Tibial artery (tissue), 4 donors: ENCODE measurements at regions not wholly inside any gene's neighbourhood (a gene's known extent, or its start where the extent isn't known, plus 50 kb on each side); places are given as distances from the start of the nearest gene placed in this dataset.

Experiments
- DNase-seq, 2 donors: peaks; one replicate each; pipeline ENCODE4 v3.0.0-alpha.2; 2019
- H3K27ac ChIP-seq, 2 donors: fragments of 200-600 bp; sonication (generic) in 1 of 2; 1 replicate in 1 of 2; 2 replicates in 1 of 2; pipeline ENCODE4 v1.5.1; 2018 to 2019; ENCODE audit warnings: mild to moderate bottlenecking in 1 of 2
- H3K27me3 ChIP-seq, 2 donors: fragments of 200-600 bp; sonication (generic) in 1 of 2; one replicate each; pipeline versions ENCODE4 v1.5.1 to v1.6.0; 2016 to 2019
- H3K36me3 ChIP-seq, 3 donors: fragments of 200-600 bp; sonication (generic) in 2 of 3; one replicate each; pipeline ENCODE4 v1.5.1; 2016 to 2019; ENCODE audit warnings: mild to moderate bottlenecking in 2 of 3
- H3K4me1 ChIP-seq, 4 donors: fragments of 200-600 bp; sonication (generic) in 2 of 4; 1 replicate in 3 of 4; 2 replicates in 1 of 4; pipeline ENCODE4 v1.5.1; 2016 to 2019
- H3K4me3 ChIP-seq, 2 donors: fragments of 200-600 bp; sonication (generic) in 1 of 2; 1 replicate in 1 of 2; 2 replicates in 1 of 2; pipeline ENCODE4 v1.5.1; 2018 to 2019; ENCODE audit warnings: mild to moderate bottlenecking in 2 of 2
- H3K9me3 ChIP-seq, 3 donors: fragments of 200-600 bp; sonication (generic) in 1 of 3; one replicate each; pipeline ENCODE4 v1.5.1; 2016 to 2019
- intact Hi-C: fragments of 100-400 bp; cut with DNase I; formaldehyde crosslinking; loops from one replicate; pipeline ENCODE4 v1.15.0; 2023; ENCODE audit warnings: low total_unique reads
- TF ChIP-seq, protein P1 (sequence below), 2 experiments: fragments of 200-600 bp in 1 of 2; fragments of 450-650 bp in 1 of 2; IDR thresholded peaks; one replicate each; pipeline ENCODE4 v1.5.1; 2017 to 2019; ENCODE audit warnings: antibody characterized with exemption in 2 of 2, mild to moderate bottlenecking in 1 of 2, moderate library complexity in 1 of 2

GRCh38 chr2:45089554-45090261 is 80.5 kb upstream of the SIX2 start:
- TF ChIP-seq, protein P1, sequence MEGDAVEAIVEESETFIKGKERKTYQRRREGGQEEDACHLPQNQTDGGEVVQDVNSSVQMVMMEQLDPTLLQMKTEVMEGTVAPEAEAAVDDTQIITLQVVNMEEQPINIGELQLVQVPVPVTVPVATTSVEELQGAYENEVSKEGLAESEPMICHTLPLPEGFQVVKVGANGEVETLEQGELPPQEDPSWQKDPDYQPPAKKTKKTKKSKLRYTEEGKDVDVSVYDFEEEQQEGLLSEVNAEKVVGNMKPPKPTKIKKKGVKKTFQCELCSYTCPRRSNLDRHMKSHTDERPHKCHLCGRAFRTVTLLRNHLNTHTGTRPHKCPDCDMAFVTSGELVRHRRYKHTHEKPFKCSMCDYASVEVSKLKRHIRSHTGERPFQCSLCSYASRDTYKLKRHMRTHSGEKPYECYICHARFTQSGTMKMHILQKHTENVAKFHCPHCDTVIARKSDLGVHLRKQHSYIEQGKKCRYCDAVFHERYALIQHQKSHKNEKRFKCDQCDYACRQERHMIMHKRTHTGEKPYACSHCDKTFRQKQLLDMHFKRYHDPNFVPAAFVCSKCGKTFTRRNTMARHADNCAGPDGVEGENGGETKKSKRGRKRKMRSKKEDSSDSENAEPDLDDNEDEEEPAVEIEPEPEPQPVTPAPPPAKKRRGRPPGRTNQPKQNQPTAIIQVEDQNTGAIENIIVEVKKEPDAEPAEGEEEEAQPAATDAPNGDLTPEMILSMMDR (IDR thresholded peaks at IDR 0.05) = no peak

DNA sequence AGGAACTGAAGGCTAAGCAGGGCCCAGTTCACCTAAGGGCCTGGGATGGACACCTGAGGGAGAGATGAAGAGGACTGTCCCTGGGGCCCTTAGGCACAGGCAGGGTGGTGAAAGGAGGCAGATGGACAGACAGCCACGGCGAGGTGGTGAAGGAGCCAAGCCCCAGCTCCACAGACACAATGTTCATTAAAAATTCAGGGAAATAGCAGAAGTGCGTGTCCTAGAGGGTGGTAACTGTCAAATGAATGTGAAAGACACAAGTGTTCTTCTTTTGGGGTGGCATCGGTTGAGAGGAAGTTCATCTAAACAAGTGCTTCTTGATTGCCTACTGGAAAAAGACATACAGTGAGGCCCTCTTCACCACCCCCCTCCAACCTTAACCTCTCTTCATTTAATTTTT is 76.2 kb upstream of the SIX2 start:
- Histone ChIP-seq H3K36me3 (no peaks in the 10 kb centered on the region), H3K4me1 (no peaks in the 10 kb centered on the region), H3K9me3 (no peaks in the 10 kb centered on the region), H3K27ac (no peak overlapping the region), H3K27me3 (no peaks in the 10 kb centered on the region), H3K4me3 (no peak overlapping the region)
- intact Hi-C loops = no loop called here
- TF ChIP-seq, protein P1 (IDR thresholded peaks at IDR 0.05) = no peak
- no peak for DNase-seq

More at GRCh38 chr2:45089554-45090261, 80.5 kb upstream of the SIX2 start:
- H3K4me3 ChIP-seq = no peak overlapping the region
- DNase-seq = no peak
- peaks cover 0 to 7% of the 10 kb centered on the region in 2 donors for H3K27me3 ChIP-seq
- H3K9me3 ChIP-seq = no peaks in the 10 kb centered on the region
- H3K27ac ChIP-seq = no peak overlapping the region
- no peaks in the 10 kb centered on the region for H3K36me3 ChIP-seq
- H3K4me1 ChIP-seq = no peaks in the 10 kb centered on the region
- intact Hi-C loops = no loop called here

DNA sequence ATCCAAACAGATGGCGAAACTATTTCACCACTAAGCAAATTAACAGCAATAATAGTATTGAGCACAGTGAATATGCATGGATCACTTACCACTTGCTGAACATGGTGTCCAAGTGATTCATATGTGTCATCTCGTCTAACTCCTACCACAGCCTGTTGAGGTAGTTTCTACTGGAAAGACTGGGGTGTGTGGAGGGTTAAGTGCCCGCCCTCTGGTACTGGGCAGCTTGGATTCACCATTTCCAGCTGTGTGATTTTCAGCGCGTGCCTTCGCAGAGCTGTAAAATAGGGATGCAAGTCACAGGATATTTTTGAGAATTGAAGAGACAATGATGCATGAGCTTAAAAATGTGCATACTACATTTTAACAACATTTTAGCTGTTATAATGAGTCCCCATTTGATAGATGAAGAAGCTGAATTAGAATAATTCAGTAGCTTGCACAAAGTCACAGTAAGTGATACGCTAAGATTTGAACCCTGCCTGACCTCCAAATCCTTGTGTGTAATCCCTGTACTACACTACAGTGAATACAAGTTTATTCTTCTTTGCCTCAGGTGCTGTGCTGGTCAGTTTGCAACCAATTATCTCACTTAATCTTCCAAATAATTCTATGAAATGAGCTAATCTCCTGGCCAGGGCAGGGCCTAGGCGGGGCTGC is 75.2 kb upstream of the SIX2 start:
- Histone ChIP-seq H3K4me1 (no peaks in the 10 kb centered on the region), H3K9me3 (no peaks in the 10 kb centered on the region), H3K27ac (no peak overlapping the region), H3K36me3 (no peaks in the 10 kb centered on the region), H3K4me3 (no peak overlapping the region), H3K27me3 (no peaks in the 10 kb centered on the region)
- intact Hi-C loops = no loop called here
- DNase-seq = no peak
- TF ChIP-seq, protein P1 (IDR thresholded peaks at IDR 0.05) = no peak

DNA sequence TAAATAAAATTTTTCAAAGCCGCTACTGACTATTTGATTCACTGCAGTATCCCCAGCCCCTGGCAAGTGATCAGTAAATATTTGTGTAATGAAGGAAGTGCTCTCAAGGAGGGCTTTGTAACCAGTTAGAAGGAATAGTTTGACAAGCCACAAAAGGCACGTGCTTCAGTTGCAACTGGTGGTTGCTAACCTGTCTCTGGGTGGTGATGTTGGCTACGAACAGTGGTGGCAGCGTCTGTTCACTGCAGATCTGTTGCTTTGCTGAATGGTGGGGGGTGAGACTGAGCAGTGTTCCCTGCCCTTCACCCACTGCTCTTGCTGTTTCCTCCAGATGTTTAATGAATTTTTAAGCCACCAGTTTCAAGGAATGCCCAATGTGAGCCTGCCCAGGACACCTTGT is 73.9 kb upstream of the SIX2 start:
- intact Hi-C loops = no loop called here
- H3K36me3 ChIP-seq = no peaks in the 10 kb centered on the region
- no peak overlapping the region for H3K27ac ChIP-seq
- DNase-seq = no peak
- no peaks in the 10 kb centered on the region for H3K4me1 ChIP-seq
- TF ChIP-seq, protein P1 (IDR thresholded peaks at IDR 0.05) = no peak
- no peaks in the 10 kb centered on the region for H3K27me3 ChIP-seq
- no peak overlapping the region for H3K4me3 ChIP-seq
- H3K9me3 ChIP-seq = no peaks in the 10 kb centered on the region

- no peak overlapping the region for H3K4me3 ChIP-seq
- intact Hi-C loops = no loop called here
- no peaks in the 10 kb centered on the region for H3K9me3 ChIP-seq
- no peaks in the 10 kb centered on the region for H3K36me3 ChIP-seq
- no peaks in the 10 kb centered on the region for H3K4me1 ChIP-seq
- no peak for DNase-seq
- H3K27me3 ChIP-seq = peaks cover 0 to 4% of the 10 kb centered on the region in 2 donors
- no peak overlapping the region for H3K27ac ChIP-seq
- TF ChIP-seq, protein P1 (IDR thresholded peaks at IDR 0.05) = no peak
Observed at GRCh38 chr2:45074713-45075112, 65.5 kb upstream of the SIX2 start.
